OCI-LY7 (cell line): ENCODE measurements at regions not wholly inside any gene's neighbourhood (a gene's known extent, or its start where the extent isn't known, plus 50 kb on each side); places are given as distances from the start of the nearest gene placed in this dataset.

Experiments
- EZH2phosphoT487 ChIP-seq: fragments of 200-600 bp; sonication (generic); IDR thresholded peaks from 2 replicates; pipeline ENCODE4 v1.6.1; 2018; ENCODE audit warnings: low read depth, borderline replicate concordance, mild to moderate bottlenecking, mixed run types, antibody characterized with exemption, low read length, moderate library complexity, mixed read lengths
- TF ChIP-seq, protein P1 (sequence below): fragments of 200-600 bp; sonication (generic); conservative IDR thresholded peaks from 2 replicates; pipeline ENCODE4 v1.5.1; 2014; ENCODE audit warnings: mild to moderate bottlenecking, antibody characterized with exemption, low read length, moderate library complexity, mixed read lengths

DNA sequence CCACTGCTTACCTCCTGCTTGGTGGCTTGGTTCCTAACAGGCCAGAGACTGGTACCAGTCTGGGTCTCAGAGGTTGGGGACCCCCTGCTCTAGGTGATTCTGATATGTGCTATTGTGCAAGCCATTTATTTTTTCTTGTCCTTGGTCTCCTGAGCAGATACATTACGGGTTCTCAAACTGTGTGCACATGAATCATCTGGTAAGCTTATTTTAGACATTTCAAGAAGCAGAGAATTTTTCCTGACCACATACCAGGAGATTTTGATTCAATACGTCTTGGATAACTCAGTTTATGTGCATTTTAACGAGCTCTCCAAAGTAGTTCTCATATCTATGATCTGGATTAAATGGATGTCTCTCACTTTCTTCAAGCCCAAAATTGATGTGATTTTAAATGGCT lies 77.2 kb downstream of the FHIP1A start:
- TF ChIP-seq, protein P1, sequence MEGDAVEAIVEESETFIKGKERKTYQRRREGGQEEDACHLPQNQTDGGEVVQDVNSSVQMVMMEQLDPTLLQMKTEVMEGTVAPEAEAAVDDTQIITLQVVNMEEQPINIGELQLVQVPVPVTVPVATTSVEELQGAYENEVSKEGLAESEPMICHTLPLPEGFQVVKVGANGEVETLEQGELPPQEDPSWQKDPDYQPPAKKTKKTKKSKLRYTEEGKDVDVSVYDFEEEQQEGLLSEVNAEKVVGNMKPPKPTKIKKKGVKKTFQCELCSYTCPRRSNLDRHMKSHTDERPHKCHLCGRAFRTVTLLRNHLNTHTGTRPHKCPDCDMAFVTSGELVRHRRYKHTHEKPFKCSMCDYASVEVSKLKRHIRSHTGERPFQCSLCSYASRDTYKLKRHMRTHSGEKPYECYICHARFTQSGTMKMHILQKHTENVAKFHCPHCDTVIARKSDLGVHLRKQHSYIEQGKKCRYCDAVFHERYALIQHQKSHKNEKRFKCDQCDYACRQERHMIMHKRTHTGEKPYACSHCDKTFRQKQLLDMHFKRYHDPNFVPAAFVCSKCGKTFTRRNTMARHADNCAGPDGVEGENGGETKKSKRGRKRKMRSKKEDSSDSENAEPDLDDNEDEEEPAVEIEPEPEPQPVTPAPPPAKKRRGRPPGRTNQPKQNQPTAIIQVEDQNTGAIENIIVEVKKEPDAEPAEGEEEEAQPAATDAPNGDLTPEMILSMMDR: no peak
- no peak for TF ChIP-seq EZH2phosphoT487
